Retina (tissue), 1 donor: ENCODE measurements at regions not wholly inside any gene's neighbourhood (a gene's known extent, or its start where the extent isn't known, plus 50 kb on each side); places are given as distances from the start of the nearest gene placed in this dataset.
A peak's percentile ranks its signal among the peaks of the same experiment; 100 is the strongest.
"Not testable (repeated sequence)": the region's sequence is repeated elsewhere in the genome, so short reads cannot be mapped to it uniquely, and the experiment has no call there.

ENCODE experiments used
- DNase-seq: peaks from one replicate; pipeline ENCODE4 v3.0.0-alpha.2; 2016

DNA sequence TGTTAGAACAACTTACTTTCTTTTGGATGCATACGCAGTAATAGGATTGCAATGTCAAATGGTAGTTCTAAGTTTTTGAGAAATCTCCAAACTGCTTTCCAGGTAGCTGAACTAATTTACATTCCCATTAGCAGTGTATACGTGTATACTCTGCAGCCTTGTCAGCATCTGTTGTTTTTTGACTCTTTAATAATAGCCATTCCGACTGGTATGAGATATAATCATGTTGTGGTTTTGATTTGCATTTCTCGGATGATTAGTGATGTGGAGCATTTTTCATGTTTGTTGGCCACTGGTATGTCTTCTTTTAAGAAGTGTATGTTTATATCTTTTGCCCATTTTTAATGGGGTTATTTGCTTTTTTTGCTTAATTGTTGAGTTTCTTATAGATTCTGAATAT, 76.9 kb upstream of the HNRNPA1L2 start:
- DNase-seq = not testable (repeated sequence)

- DNase-seq = peak; percentile 33
Observed at GRCh38 chr13:52569904-52570602, 72.2 kb upstream of the HNRNPA1L2 start.

- DNase-seq = not testable (repeated sequence)
Observed at GRCh38 chr13:52571163-52571562, 71.1 kb upstream of the HNRNPA1L2 start.

DNA sequence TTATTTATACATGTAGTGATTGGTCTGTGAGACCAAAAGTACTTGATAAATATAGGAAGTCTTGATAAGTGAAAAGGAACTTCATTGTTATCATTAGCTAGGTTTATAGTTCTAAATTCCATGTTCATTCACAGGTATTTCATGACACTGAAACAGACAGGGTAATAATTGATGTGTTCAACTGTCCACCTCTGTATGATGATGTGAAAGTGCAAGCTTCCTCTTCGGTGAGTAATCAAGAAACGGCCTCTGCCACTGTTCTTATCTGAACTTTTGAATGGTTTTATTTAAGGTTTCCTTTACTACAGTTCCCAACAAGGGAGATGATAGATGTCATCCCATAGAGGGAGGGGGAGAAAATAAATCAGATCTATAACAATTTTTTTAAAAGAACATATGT, 59.3 kb upstream of the HNRNPA1L2 start:
- not testable (repeated sequence) for DNase-seq
